ENCODE measurements at regions not wholly inside any gene's neighbourhood (a gene's known extent, or its start where the extent isn't known, plus 50 kb on each side); places are given as distances from the start of the nearest gene placed in this dataset.

GRCh38 chr12:42798811-42799438 lies 209.4 kb upstream of the PRICKLE1 start:
- Histone ChIP-seq H3K4me3 (no peak overlapping the region), H3K4me1 (replicated peaks in 1 of 2) (no peaks in the 10 kb centered on the region), H3K27ac (no peak overlapping the region), H3K9me3 (replicated peaks in 1 of 3) (no peaks in the 10 kb centered on the region), H3K36me3 (replicated peaks in 1 of 2) (no peaks in the 10 kb centered on the region), H3K27me3 (no peaks in the 10 kb centered on the region)
- TF ChIP-seq POLR2A (IDR thresholded peaks at IDR 0.05) (no peak), CTCF (IDR thresholded peaks at IDR 0.05) (no peak)
- intact Hi-C loops (cut with DNase I) = no loop called here
- no peak for DNase-seq
- WGBS, 4 donors = 69 to 78% (median 71%) methylated on average over 2 of the region's 2 CpGs

- intact Hi-C loops (cut with DNase I) = no loop called here
- WGBS, 4 donors = 77 to 85% (median 81%) methylated on average over 2 of the region's 2 CpGs
- no peak for DNase-seq
Observed at GRCh38 chr12:42794806-42795205, 205.3 kb upstream of the PRICKLE1 start.

GRCh38 chr12:42793166-42793565 lies 203.6 kb upstream of the PRICKLE1 start:
- no peaks in the 10 kb centered on the region for H3K27me3 ChIP-seq

More at GRCh38 chr12:42794806-42795205, 205.3 kb upstream of the PRICKLE1 start:
- Histone ChIP-seq H3K9me3 (replicated peaks in 1 of 3) (no peaks in the 10 kb centered on the region), H3K27ac (no peak overlapping the region), H3K36me3 (replicated peaks in 1 of 2) (no peaks in the 10 kb centered on the region), H3K4me1 (replicated peaks in 1 of 2) (peaks cover 0 to 3% of the 10 kb centered on the region in 2 donors), H3K4me3 (no peak overlapping the region), H3K27me3 (no peaks in the 10 kb centered on the region)
- TF ChIP-seq CTCF (IDR thresholded peaks at IDR 0.05) (no peak), POLR2A (IDR thresholded peaks at IDR 0.05) (no peak)

GRCh38 chr12:42792265-42792664 lies 202.7 kb upstream of the PRICKLE1 start:
- no peaks in the 10 kb centered on the region for H3K9me3 ChIP-seq (replicated peaks in 1 of 3)
- no peak for TF ChIP-seq CTCF (IDR thresholded peaks at IDR 0.05)
- no peak for TF ChIP-seq POLR2A (IDR thresholded peaks at IDR 0.05)
- no peaks in the 10 kb centered on the region for H3K36me3 ChIP-seq (replicated peaks in 1 of 2)
- H3K4me3 ChIP-seq = no peak overlapping the region
- H3K27me3 ChIP-seq = no peaks in the 10 kb centered on the region
- DNase-seq = no peak
- no peak overlapping the region for H3K27ac ChIP-seq
- H3K4me1 ChIP-seq (replicated peaks in 1 of 2) = peaks cover 0 to 3% of the 10 kb centered on the region in 2 donors
- intact Hi-C loops (cut with DNase I) = no loop called here

More at GRCh38 chr12:42793166-42793565, 203.6 kb upstream of the PRICKLE1 start:
- no peak overlapping the region for H3K27ac ChIP-seq
- TF ChIP-seq CTCF (IDR thresholded peaks at IDR 0.05) = no peak
- TF ChIP-seq POLR2A (IDR thresholded peaks at IDR 0.05) = no peak
- peaks cover 0 to 3% of the 10 kb centered on the region in 2 donors for H3K4me1 ChIP-seq (replicated peaks in 1 of 2)
- WGBS, 4 donors = 75 to 85% (median 81%) methylated on average over 1 of the region's 1 CpG
- no peak overlapping the region for H3K4me3 ChIP-seq
- H3K9me3 ChIP-seq (replicated peaks in 1 of 3) = no peaks in the 10 kb centered on the region
- no peak for DNase-seq
- H3K36me3 ChIP-seq (replicated peaks in 1 of 2) = no peaks in the 10 kb centered on the region
- intact Hi-C loops (cut with DNase I) = no loop called here

All from adrenal gland (tissue), 9 donors.